Ascending aorta (tissue), 2 donors: ENCODE measurements at regions not wholly inside any gene's neighbourhood (a gene's known extent, or its start where the extent isn't known, plus 50 kb on each side); places are given as distances from the start of the nearest gene placed in this dataset.

Experiments
- DNase-seq, 2 donors: peaks; one replicate each; pipeline ENCODE4 v3.0.0-alpha.2; 2019; ENCODE audit warnings: low spot score in 2 of 2
- H3K27ac ChIP-seq, 2 donors: fragments of 200-600 bp; sonication (generic); one replicate each; pipeline ENCODE4 v1.5.1; 2016 to 2017; ENCODE audit warnings: mild to moderate bottlenecking in 1 of 2
- H3K27me3 ChIP-seq: fragments of 200-600 bp; sonication (generic); one replicate; pipeline ENCODE4 v1.5.1; 2017
- H3K36me3 ChIP-seq, 2 donors: fragments of 200-600 bp; sonication (generic); one replicate each; pipeline ENCODE4 v1.5.1; 2016
- H3K4me1 ChIP-seq, 2 donors: fragments of 200-600 bp; sonication (generic); one replicate each; pipeline ENCODE4 v1.5.1; 2016 to 2017; ENCODE audit warnings: mild to moderate bottlenecking in 1 of 2
- H3K4me3 ChIP-seq, 2 donors: fragments of 200-600 bp; sonication (generic); one replicate each; pipeline ENCODE4 v1.5.1; 2016 to 2017; ENCODE audit warnings: mild to moderate bottlenecking in 1 of 2
- H3K9me3 ChIP-seq, 2 donors: fragments of 200-600 bp; sonication (generic); one replicate each; pipeline ENCODE4 v1.5.1; 2016
- CTCF ChIP-seq, 3 experiments: fragments of 200-600 bp in 2 of 3; fragments of 450-650 bp in 1 of 3; sonication (generic) in 2 of 3; IDR thresholded peaks; one replicate each; pipeline ENCODE4 v1.5.1; 2016 to 2019; ENCODE audit warnings: antibody characterized with exemption in 3 of 3, mild to moderate bottlenecking in 1 of 3, moderate library complexity in 1 of 3
- intact Hi-C: fragments of 100-400 bp; cut with DNase I; formaldehyde crosslinking; loops from one replicate; pipeline ENCODE4 v1.15.1; 2023

- Histone ChIP-seq H3K9me3 (no peaks in the 10 kb centered on the region), H3K36me3 (no peaks in the 10 kb centered on the region), H3K27ac (no peak overlapping the region), H3K4me1 (no peaks in the 10 kb centered on the region), H3K4me3 (no peak overlapping the region), H3K27me3 (no peaks in the 10 kb centered on the region)
- intact Hi-C loops, result no loop called here
- DNase-seq, result no peak
- TF ChIP-seq CTCF (IDR thresholded peaks at IDR 0.05), result no peak
These were observed 242.2 kb downstream of the SPTSSA start for GRCh38 chr14:34219661-34220377.

DNA sequence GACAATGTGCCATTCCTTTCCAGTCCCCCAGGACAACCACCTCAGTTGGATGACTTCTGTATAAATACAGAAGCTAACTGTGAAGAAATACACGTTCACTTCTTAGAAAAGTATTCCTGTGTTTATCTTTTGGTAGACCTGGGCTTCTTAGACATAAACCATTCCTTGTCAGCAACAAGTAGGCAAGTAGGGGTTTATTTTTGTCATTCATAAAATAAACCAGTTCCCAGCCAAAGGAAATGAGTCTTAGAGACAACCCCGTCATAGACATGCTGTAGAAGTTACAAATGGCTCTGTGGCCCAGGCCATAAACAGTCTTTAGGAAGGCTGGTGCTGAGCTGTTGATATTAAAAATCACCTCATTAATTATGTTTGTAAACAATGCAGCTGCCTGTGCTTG, 243.2 kb downstream of the SPTSSA start:
- intact Hi-C loops, result no loop called here
- no peaks in the 10 kb centered on the region for H3K27me3 ChIP-seq
- DNase-seq, result no peak
- TF ChIP-seq CTCF (IDR thresholded peaks at IDR 0.05), result no peak
- no peaks in the 10 kb centered on the region for H3K9me3 ChIP-seq
- H3K4me3 ChIP-seq, result no peak overlapping the region
- no peak overlapping the region for H3K27ac ChIP-seq
- H3K36me3 ChIP-seq, result no peaks in the 10 kb centered on the region
- H3K4me1 ChIP-seq, result no peaks in the 10 kb centered on the region

DNA sequence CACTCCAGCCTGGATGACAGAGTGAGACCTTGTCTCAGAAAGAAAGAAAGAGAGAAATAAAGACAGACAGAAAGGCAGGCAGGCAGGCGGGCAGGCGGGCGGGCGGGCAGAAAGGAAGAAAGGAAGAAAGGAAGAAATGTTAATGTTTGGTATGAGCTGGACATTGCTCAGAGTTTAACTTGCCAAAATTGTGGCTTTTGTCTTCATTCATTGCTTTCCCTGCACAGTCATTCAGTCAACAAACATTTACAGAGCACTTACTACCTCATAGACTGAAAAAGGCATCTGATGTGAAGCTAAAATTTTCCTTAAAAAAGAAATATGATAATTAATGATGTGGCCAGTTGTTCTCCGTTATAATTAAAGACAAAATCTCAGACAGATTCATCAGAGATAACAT, 247.1 kb downstream of the SPTSSA start:
- TF ChIP-seq CTCF (IDR thresholded peaks at IDR 0.05), result no peak
- H3K27me3 ChIP-seq, result no peaks in the 10 kb centered on the region
- DNase-seq, result no peak
- H3K36me3 ChIP-seq, result no peaks in the 10 kb centered on the region
- intact Hi-C loops, result no loop called here
- H3K4me1 ChIP-seq, result no peaks in the 10 kb centered on the region
- no peak overlapping the region for H3K27ac ChIP-seq
- H3K9me3 ChIP-seq, result no peaks in the 10 kb centered on the region
- no peak overlapping the region for H3K4me3 ChIP-seq

- Histone ChIP-seq H3K27me3 (no peaks in the 10 kb centered on the region), H3K36me3 (no peaks in the 10 kb centered on the region), H3K9me3 (no peaks in the 10 kb centered on the region), H3K4me1 (no peaks in the 10 kb centered on the region), H3K27ac (no peak overlapping the region), H3K4me3 (no peak overlapping the region)
- intact Hi-C loops, result no loop called here
- no peak for DNase-seq
- no peak for TF ChIP-seq CTCF (IDR thresholded peaks at IDR 0.05)
These were observed 248.7 kb downstream of the SPTSSA start for GRCh38 chr14:34213332-34213731.

DNA sequence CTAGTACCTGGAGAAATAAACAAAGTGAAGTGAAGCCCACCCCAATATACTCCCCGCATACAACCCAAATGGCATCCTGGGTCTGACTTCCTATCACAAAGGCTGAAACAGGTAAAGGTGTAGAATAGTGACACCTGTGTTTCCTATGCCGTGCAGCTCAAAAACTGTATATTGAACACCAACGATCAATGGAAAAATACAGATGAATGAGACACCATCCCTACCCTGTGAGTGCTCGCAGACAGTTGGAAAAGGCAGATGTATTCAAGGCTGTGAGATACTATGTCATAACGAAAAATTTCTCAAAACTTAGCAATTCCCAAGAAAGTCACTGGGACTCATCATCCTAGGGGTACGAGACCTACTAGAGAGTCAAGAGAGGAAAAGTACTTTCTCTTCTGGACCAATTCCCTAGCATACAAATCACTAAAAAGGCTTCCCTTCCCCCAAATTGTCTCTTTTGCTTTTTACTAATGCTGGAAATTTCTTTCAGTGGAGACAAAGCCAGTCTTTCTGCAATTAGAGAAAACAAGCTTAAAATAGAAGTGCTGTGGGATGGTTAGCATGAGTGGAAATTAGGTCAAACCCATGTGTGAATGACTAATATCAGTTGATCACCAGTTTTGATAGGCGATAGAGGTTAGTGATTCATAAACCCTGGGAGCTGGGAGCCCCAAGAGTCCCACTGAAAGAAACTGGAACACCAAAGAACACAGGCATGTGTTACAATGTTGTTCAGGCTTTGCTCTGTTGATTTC, 249.7 kb downstream of the SPTSSA start:
- no peak for TF ChIP-seq CTCF (IDR thresholded peaks at IDR 0.05)
- H3K4me3 ChIP-seq, result no peak overlapping the region
- no peaks in the 10 kb centered on the region for H3K27me3 ChIP-seq
- intact Hi-C loops, result no loop called here
- no peaks in the 10 kb centered on the region for H3K36me3 ChIP-seq
- H3K9me3 ChIP-seq, result no peaks in the 10 kb centered on the region
- H3K27ac ChIP-seq, result no peak overlapping the region
- no peak for DNase-seq
- no peaks in the 10 kb centered on the region for H3K4me1 ChIP-seq
